RWPE1 (cell line): ENCODE measurements at regions not wholly inside any gene's neighbourhood (a gene's known extent, or its start where the extent isn't known, plus 50 kb on each side); places are given as distances from the start of the nearest gene placed in this dataset.
"Not testable (repeated sequence)": the region's sequence is repeated elsewhere in the genome, so short reads cannot be mapped to it uniquely, and the experiment has no call there.

Experiments used
- CTCF ChIA-PET: fragments of 350-600 bp; sonication (Branson Sonifier 250); formaldehyde crosslinking; extraction: SDS; loops from one replicate; lab custom pipeline; 2021; lab: Yijun Ruan, JAX
- POLR2A ChIA-PET: fragments of 400-600 bp; formaldehyde crosslinking; extraction: SDS; loops from one replicate; lab custom pipeline; 2020; ENCODE audit warnings: antibody characterized with exemption; ENCODE audit not compliant: low non-redundant PET; lab: Yijun Ruan, JAX
- DNase-seq: peaks from one replicate; pipeline ENCODE4 v3.0.0; 2012; ENCODE audit warnings: low spot score
- H3K27ac ChIP-seq: fragments of 450-650 bp; 2 replicates; pipeline ENCODE4 v1.5.1; 2017
- CTCF ChIP-seq: fragments of 450-650 bp; conservative IDR thresholded peaks from 2 replicates; pipeline ENCODE4 v1.5.1; 2017; ENCODE audit warnings: low read depth, mild to moderate bottlenecking

- H3K27ac ChIP-seq = no peak overlapping the region
- POLR2A ChIA-PET = interaction anchor here (0.6 kb wide), 1 partner anchor 72 kb away, joined by 3 read pairs; no protein-coding TSS in a partner anchor
- no peak for TF ChIP-seq CTCF
- DNase-seq = no peak
- CTCF ChIA-PET = interaction anchor here (0.6 to 0.7 kb wide), 2 partner anchors 16 to 17 kb away, joined by 3 to 9 read pairs; no protein-coding TSS in a partner anchor
These were observed 101.0 kb downstream of the SKIDA1 start for GRCh38 chr10:21424459-21424861.

- DNase-seq = no peak
- H3K27ac ChIP-seq = no peak overlapping the region
- TF ChIP-seq CTCF = no peak
- ChIA-PET CTCF (interaction anchor here (0.7 kb wide), 1 partner anchor 17 kb away, joined by 3 read pairs; no protein-coding TSS in a partner anchor), POLR2A (no interaction called here)
These were observed 101.6 kb downstream of the SKIDA1 start for GRCh38 chr10:21423850-21424249.

GRCh38 chr10:21423338-21423737, 102.1 kb downstream of the SKIDA1 start:
- TF ChIP-seq CTCF = no peak
- CTCF ChIA-PET = no interaction called here
- no peak for DNase-seq
- no peak overlapping the region for H3K27ac ChIP-seq
- POLR2A ChIA-PET = no interaction called here

DNA sequence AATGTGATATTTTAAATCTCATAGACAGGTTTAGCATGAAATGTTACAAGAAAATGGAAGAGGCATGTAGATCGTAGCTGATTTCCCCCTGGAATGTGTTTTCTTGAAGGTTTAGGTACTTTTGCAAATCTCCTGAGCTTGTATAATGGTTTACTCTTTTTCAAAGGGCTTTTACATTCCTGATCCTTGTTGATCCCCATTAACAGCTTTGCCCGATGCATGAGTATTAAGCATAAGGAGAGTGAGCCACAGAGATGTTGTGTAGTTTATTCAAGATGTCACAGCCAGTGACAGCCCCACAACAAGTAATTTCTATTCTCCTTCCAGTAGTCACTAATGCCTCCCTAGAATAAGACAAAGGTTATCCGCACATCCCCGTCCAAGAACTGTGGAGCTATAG, 103.7 kb downstream of the SKIDA1 start:
- H3K27ac ChIP-seq = no peak overlapping the region
- ChIA-PET CTCF (no interaction called here), POLR2A (no interaction called here)
- no peak for TF ChIP-seq CTCF
- DNase-seq = no peak

- CTCF ChIA-PET = no interaction called here
- H3K27ac ChIP-seq = no peak overlapping the region
- TF ChIP-seq CTCF = no peak
- no peak for DNase-seq
- POLR2A ChIA-PET = no interaction called here
These were observed 104.5 kb downstream of the SKIDA1 start for GRCh38 chr10:21421016-21421415.

GRCh38 chr10:21418981-21419576, 106.4 kb downstream of the SKIDA1 start:
- POLR2A ChIA-PET, DNase-seq: not testable (repeated sequence)

DNA sequence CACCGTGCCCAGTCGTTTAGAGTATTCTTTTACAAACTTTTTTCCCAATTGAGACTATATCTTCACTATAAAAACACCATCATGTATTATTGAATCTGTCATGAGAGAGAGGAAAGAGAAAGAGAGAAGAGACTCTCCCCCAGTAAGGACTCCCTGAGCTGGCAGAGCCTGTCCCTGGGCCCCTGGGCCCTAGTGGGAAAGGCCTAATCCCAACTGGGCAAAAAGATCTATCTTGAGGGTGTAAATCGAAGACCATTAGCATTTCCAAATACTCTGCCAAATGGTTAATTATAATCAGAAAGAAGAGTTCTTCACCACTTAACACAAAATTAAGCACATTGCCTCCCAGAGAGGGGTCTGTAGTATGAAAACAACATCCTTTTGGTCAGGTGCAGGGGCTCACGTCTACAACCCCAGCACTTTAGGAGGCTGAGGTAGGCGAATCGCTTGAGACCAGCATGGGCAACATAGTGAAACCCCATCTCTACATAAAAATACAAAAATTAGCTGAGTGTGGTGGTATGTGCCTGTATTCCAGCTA, 108.2 kb downstream of the SKIDA1 start:
- no peak overlapping the region for H3K27ac ChIP-seq
- no peak for DNase-seq
- ChIA-PET POLR2A (no interaction called here), CTCF (interaction anchor here (0.7 kb wide), 2 partner anchors 9 to 13 kb away, joined by 3 read pairs; no protein-coding TSS in a partner anchor)
- no peak for TF ChIP-seq CTCF

More at GRCh38 chr10:21418981-21419576, 106.4 kb downstream of the SKIDA1 start:
- CTCF ChIA-PET = interaction anchor here (0.6 kb wide), 1 partner anchor 143 kb away, joined by 3 read pairs; no protein-coding TSS in a partner anchor
- H3K27ac ChIP-seq = not testable (repeated sequence)
